H1 (cell line): ENCODE measurements at regions not wholly inside any gene's neighbourhood (a gene's known extent, or its start where the extent isn't known, plus 50 kb on each side); places are given as distances from the start of the nearest gene placed in this dataset.
A peak's percentile ranks its signal among the peaks of the same experiment; 100 is the strongest.

ENCODE experiments used
- CTCF ChIA-PET: fragments of 300-600 bp; sonication (Branson Sonifier 250); formaldehyde crosslinking; loops from one replicate; lab custom pipeline; 2021; ENCODE audit not compliant: partially characterized antibody; lab: Charles Lee
- POLR2A ChIA-PET: fragments of 300-600 bp; sonication (Branson Sonifier 250); formaldehyde crosslinking; loops from one replicate; lab custom pipeline; 2021; ENCODE audit warnings: inconsistent platforms; ENCODE audit not compliant: partially characterized antibody; lab: Charles Lee
- DNase-seq, 2 experiments: peaks; one replicate each; pipeline versions ENCODE4 v3.0.0 to v3.0.0-alpha.2; 2010 to 2022; ENCODE audit warnings: low spot score in 2 of 2, low read depth in 1 of 2, mixed read lengths in 1 of 2
- FAIRE-seq: peaks from 2 replicates; lab custom pipeline; 2011; peaks lifted over from hg19 to GRCh38; lab: Jason Lieb, UNC
- H2AFZ ChIP-seq: 2 replicates; pipeline ENCODE4 v1.8.1; 2012; ENCODE audit warnings: low read length, inconsistent platforms
- H2AK5ac ChIP-seq: 2 replicates; pipeline ENCODE4 v1.6.1; 2013; ENCODE audit warnings: low read depth, low read length
- H2BK120ac ChIP-seq: replicated peaks from 2 replicates; pipeline ENCODE3; 2013; ENCODE audit warnings: low read depth, low read length, inconsistent platforms
- H2BK12ac ChIP-seq: 2 replicates; pipeline ENCODE4 v1.6.1; 2013; ENCODE audit warnings: low read depth, low read length
- H2BK15ac ChIP-seq: 2 replicates; pipeline ENCODE4 v1.6.1; 2013; ENCODE audit warnings: low read length
- H2BK20ac ChIP-seq: 2 replicates; pipeline ENCODE4 v1.6.1; 2013; ENCODE audit warnings: low read length
- H2BK5ac ChIP-seq: 2 replicates; pipeline ENCODE4 v1.6.1; 2013; ENCODE audit warnings: low read depth, low read length
- H3K14ac ChIP-seq: 2 replicates; pipeline ENCODE4 v1.6.1; 2013; ENCODE audit warnings: inconsistent platforms; ENCODE audit not compliant: insufficient read length
- H3K18ac ChIP-seq: 2 replicates; pipeline ENCODE4 v1.6.1; 2013; ENCODE audit warnings: low read length; ENCODE audit errors: extremely low read depth
- H3K23ac ChIP-seq: 2 replicates; pipeline ENCODE4 v1.6.1; 2013; ENCODE audit warnings: inconsistent platforms; ENCODE audit not compliant: insufficient read length
- H3K23me2 ChIP-seq: 2 replicates; pipeline ENCODE4 v1.6.1; 2013; ENCODE audit warnings: low read depth, low read length
- H3K27ac ChIP-seq: 2 replicates; pipeline ENCODE4 v1.6.1; 2011; ENCODE audit warnings: low read depth, low read length, inconsistent platforms
- H3K27me3 ChIP-seq, 4 experiments: replicated peaks in 1 of 4; 1 replicate in 1 of 4; 2 replicates in 3 of 4; pipeline versions ENCODE4 v1.6.1 to v1.8.1; 2011 to 2013; ENCODE audit warnings: low read length in 3 of 4, mild to moderate bottlenecking in 3 of 4, inconsistent platforms in 2 of 4, mixed read lengths in 2 of 4, moderate library complexity in 1 of 4; ENCODE audit not compliant: control insufficient read depth in 3 of 4, insufficient read depth in 3 of 4; ENCODE audit errors: extremely low read depth in 1 of 4
- H3K36me3 ChIP-seq, 4 experiments: 2 replicates each; pipeline versions ENCODE4 v1.6.1 to v1.8.1; 2011 to 2013; ENCODE audit warnings: mild to moderate bottlenecking in 4 of 4, low read length in 3 of 4, moderate library complexity in 2 of 4, control low read depth in 1 of 4, inconsistent platforms in 1 of 4; ENCODE audit not compliant: insufficient read depth in 4 of 4, control insufficient read depth in 2 of 4
- H3K4ac ChIP-seq: replicated peaks from 2 replicates; pipeline ENCODE3; 2013; ENCODE audit warnings: low read length, low read depth, mixed read lengths, inconsistent platforms; ENCODE audit not compliant: insufficient read length
- H3K4me1 ChIP-seq, 4 experiments: replicated peaks in 1 of 4; 1 replicate in 1 of 4; 2 replicates in 3 of 4; pipeline versions ENCODE4 v1.6.1 to v1.8.1; 2011 to 2013; ENCODE audit warnings: low read length in 3 of 4, inconsistent platforms in 2 of 4, mixed read lengths in 1 of 4; ENCODE audit not compliant: insufficient read depth in 4 of 4, control insufficient read depth in 3 of 4
- H3K4me2 ChIP-seq, 2 experiments: 2 replicates each; pipeline versions ENCODE4 v1.6.1 to v1.8.1; 2011 to 2013; ENCODE audit warnings: low read depth in 2 of 2, low read length in 2 of 2, control low read depth in 1 of 2, inconsistent platforms in 1 of 2, mild to moderate bottlenecking in 1 of 2; ENCODE audit not compliant: insufficient read depth in 1 of 2
- H3K4me3 ChIP-seq, 4 experiments: fragments of 200-600, 300-600 bp in 1 of 4; sonication (generic), shearing (Covaris generic), sonication (Bioruptor Twin) in 1 of 4; 2 replicates each; pipeline versions ENCODE4 v1.5.1 to v1.8.1; 2011 to 2016; ENCODE audit warnings: low read length in 4 of 4, low read depth in 3 of 4, control low read depth in 2 of 4, inconsistent platforms in 2 of 4, mild to moderate bottlenecking in 2 of 4, mixed read lengths in 1 of 4, moderate library complexity in 1 of 4; ENCODE audit not compliant: insufficient read depth in 2 of 4; ENCODE audit errors: extremely low read depth in 1 of 4
- H3K56ac ChIP-seq: replicated peaks from 2 replicates; pipeline ENCODE3; 2013; ENCODE audit warnings: low read depth, mild to moderate bottlenecking, mixed read lengths, low read length, inconsistent platforms; ENCODE audit not compliant: insufficient read length
- H3K79me1 ChIP-seq: 2 replicates; pipeline ENCODE4 v1.6.1; 2013; ENCODE audit warnings: low read depth, low read length, control low read depth
- H3K79me2 ChIP-seq, 2 experiments: 2 replicates each; pipeline versions ENCODE4 v1.6.1 to v1.8.1; 2012 to 2013; ENCODE audit warnings: low read length in 2 of 2, mild to moderate bottlenecking in 2 of 2, inconsistent platforms in 1 of 2; ENCODE audit not compliant: insufficient read depth in 2 of 2, control insufficient read depth in 1 of 2
- H3K9ac ChIP-seq, 4 experiments: replicated peaks in 1 of 4; 1 replicate in 1 of 4; 2 replicates in 3 of 4; pipeline versions ENCODE4 v1.6.1 to v1.8.1; 2011 to 2013; ENCODE audit warnings: low read depth in 3 of 4, low read length in 3 of 4, control low read depth in 2 of 4, mild to moderate bottlenecking in 2 of 4, moderate library complexity in 2 of 4, inconsistent platforms in 1 of 4; ENCODE audit errors: extremely low read depth in 1 of 4
- H3K9me3 ChIP-seq, 2 experiments: 2 replicates each; pipeline versions ENCODE4 v1.6.1 to v1.8.1; 2012 to 2013; ENCODE audit warnings: mild to moderate bottlenecking in 2 of 2, moderate library complexity in 2 of 2, control low read depth in 1 of 2, inconsistent platforms in 1 of 2, low read depth in 1 of 2, low read length in 1 of 2, mixed read lengths in 1 of 2; ENCODE audit not compliant: insufficient read depth in 2 of 2
- H4K20me1 ChIP-seq, 2 experiments: replicated peaks in 1 of 2; 2 replicates each; pipeline versions ENCODE3 to v1.8.1; 2011 to 2013; ENCODE audit warnings: inconsistent platforms in 2 of 2, low read length in 2 of 2, mild to moderate bottlenecking in 1 of 2; ENCODE audit not compliant: insufficient read depth in 2 of 2, control insufficient read depth in 1 of 2
- H4K5ac ChIP-seq: 2 replicates; pipeline ENCODE4 v1.6.1; 2013; ENCODE audit warnings: low read length, low read depth, mixed read lengths, inconsistent platforms; ENCODE audit not compliant: insufficient read length
- H4K8ac ChIP-seq: 2 replicates; pipeline ENCODE4 v1.8.0; 2013; ENCODE audit warnings: mild to moderate bottlenecking, moderate library complexity, low read length, inconsistent platforms; ENCODE audit not compliant: insufficient read depth; ENCODE audit errors: extremely low read depth
- H4K91ac ChIP-seq: replicated peaks from 2 replicates; pipeline ENCODE3; 2013; ENCODE audit warnings: low read length, mixed read lengths, inconsistent platforms; ENCODE audit not compliant: insufficient read length
- EGR1 ChIP-seq: IDR thresholded peaks from 2 replicates; pipeline ENCODE4 v1.6.1; 2011; ENCODE audit warnings: low read depth, low read length, borderline replicate concordance
- JUND ChIP-seq: IDR thresholded peaks from 2 replicates; pipeline ENCODE4 v1.6.1; 2011; ENCODE audit warnings: mild to moderate bottlenecking, improper control_type of control experiment, low read length
- KDM1A ChIP-seq: fragments of 200-600, 300-600 bp; sonication (generic); IDR thresholded peaks from 2 replicates; pipeline ENCODE4 v1.7.1; 2016; ENCODE audit warnings: mild to moderate bottlenecking, low read length, borderline replicate concordance
- SRF ChIP-seq: IDR thresholded peaks from 2 replicates; pipeline ENCODE4 v1.6.1; 2011; ENCODE audit warnings: mild to moderate bottlenecking, low read depth, low read length, moderate library complexity
- WGBS, 2 experiments: shearing (Covaris generic) in 1 of 2; methylation state at CpG; one replicate each; pipeline versions ENCODE4 v1.1.6 to v1.1.7; 2013 to 2015; ENCODE audit warnings: low lambda C conversion rate in 2 of 2, mixed read lengths in 2 of 2, inconsistent platforms in 1 of 2, low coverage in 1 of 2, missing lambda C conversion rate in 1 of 2; ENCODE audit not compliant: insufficient replicate concordance in 2 of 2, insufficient coverage in 1 of 2, insufficient read length in 1 of 2; ENCODE audit errors: extremely low coverage in 1 of 2, missing lambda C conversion rate in 1 of 2; 5-methylcytosine and 5-hydroxymethylcytosine counted together

DNA sequence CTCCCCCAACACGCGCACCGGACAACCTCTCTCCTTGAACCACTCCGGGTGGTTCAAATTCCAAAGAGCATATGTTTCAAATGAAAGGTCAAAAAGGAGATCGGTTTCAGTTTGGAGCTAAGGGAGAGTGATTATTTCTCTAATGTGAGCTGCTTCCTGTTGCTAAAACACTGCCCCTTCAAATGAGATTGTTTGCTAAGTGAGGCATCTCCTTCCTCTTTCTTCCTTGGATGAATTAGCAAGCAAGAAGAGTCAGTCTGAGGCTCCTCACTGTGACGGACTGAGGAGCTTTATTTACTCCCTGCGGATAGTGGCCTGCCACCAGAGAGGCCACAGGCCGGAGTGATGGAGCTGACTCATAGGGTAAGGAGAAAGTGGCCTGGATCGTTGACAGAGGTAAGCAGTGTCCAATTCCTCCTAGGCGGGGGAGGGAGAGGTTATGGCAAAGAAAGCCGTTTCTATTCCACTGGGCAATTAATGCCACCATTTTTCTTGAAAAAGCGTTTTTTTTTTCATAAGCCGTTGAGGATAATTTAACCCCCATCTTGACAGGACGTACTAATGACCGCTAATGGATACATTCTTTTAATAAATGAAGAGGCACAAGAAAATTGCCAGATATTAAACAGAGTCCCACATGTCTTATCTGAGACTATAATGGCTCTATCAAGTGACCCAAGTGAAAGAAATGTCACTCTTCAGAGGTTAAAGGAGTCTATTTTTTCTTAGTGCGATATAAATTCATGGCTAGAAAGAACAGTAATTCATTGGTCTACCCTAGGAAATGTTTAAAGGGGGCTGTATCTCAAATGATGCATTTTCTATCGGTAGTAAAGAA is 167.0 kb upstream of the ANKRD28 start:
- Histone ChIP-seq H4K20me1 (no peaks in the 10 kb centered on the region), H2BK120ac (no peak overlapping the region), H3K79me1 (no peaks in the 10 kb centered on the region), H4K91ac (no peak overlapping the region), H3K23me2 (no peaks in the 10 kb centered on the region), H2BK20ac (no peak overlapping the region), H2BK12ac (no peak overlapping the region), H2AK5ac (no peak overlapping the region), H3K4ac (no peak overlapping the region), H2AFZ (0 out of 2 replicates have a peak overlapping the region, but pooled peaks have one; percentile 22), H3K27ac (no peak overlapping the region), H3K14ac (no peak overlapping the region), H3K9me3 (no peaks in the 10 kb centered on the region), H3K4me2 (peak overlapping the region in 1 of 2 experiments; percentile 16; a peak in 1 of 4 replicates), H4K8ac (no peak overlapping the region), H3K4me3 (no peak overlapping the region), H3K79me2 (no peaks in the 10 kb centered on the region), H4K5ac (no peak overlapping the region), H2BK5ac (no peak overlapping the region), H3K18ac (no peak overlapping the region), H3K9ac (no peak overlapping the region), H3K4me1 (no peaks in the 10 kb centered on the region), H2BK15ac (no peak overlapping the region), H3K23ac (no peak overlapping the region), H3K56ac (no peak overlapping the region), H3K36me3 (no peaks in the 10 kb centered on the region; a peak in 1 of 8 replicates), H3K27me3 (no peaks in the 10 kb centered on the region)
- CTCF ChIA-PET: interaction anchor here (1.1 to 3.5 kb wide), 4 partner anchors 10 to 84 kb away, joined by 3 to 21 read pairs (median 9); no protein-coding TSS in a partner anchor
- no peak for DNase-seq
- POLR2A ChIA-PET: interaction anchor here (0.7 kb wide), 2 partner anchors 9 to 681 kb away, joined by 3 to 4 read pairs; no protein-coding TSS in a partner anchor
- no peak for TF ChIP-seq SRF
- peak; percentile 72; the same call in 1 of the 2 replicates for TF ChIP-seq EGR1
- peak; percentile 17; the same call in 1 of the 2 replicates for TF ChIP-seq JUND
- TF ChIP-seq KDM1A: no peak
- WGBS, 2 experiments: 87% methylated on average over 17 of the region's 17 CpGs; no CpG with 5 or more reads in 1 of the 2 experiments
- FAIRE-seq: no peak
